Testis (tissue), 2 donors: ENCODE measurements at regions not wholly inside any gene's neighbourhood (a gene's known extent, or its start where the extent isn't known, plus 50 kb on each side); places are given as distances from the start of the nearest gene placed in this dataset.
"Not testable (repeated sequence)": the region's sequence is repeated elsewhere in the genome, so short reads cannot be mapped to it uniquely, and the experiment has no call there.

ENCODE experiments used
- DNase-seq: peaks from one replicate; pipeline ENCODE4 v3.0.0-alpha.2; 2019
- H3K27ac ChIP-seq, 2 donors: fragments of 200-600 bp; sonication (generic); one replicate each; pipeline ENCODE4 v1.5.1; 2019
- H3K27me3 ChIP-seq: fragments of 200-600 bp; sonication (generic); one replicate; pipeline ENCODE4 v1.5.1; 2019
- H3K36me3 ChIP-seq: fragments of 200-600 bp; sonication (generic); one replicate; pipeline ENCODE4 v1.5.1; 2017; ENCODE audit warnings: low read depth; ENCODE audit errors: missing control alignments
- H3K4me1 ChIP-seq: fragments of 200-600 bp; sonication (generic); one replicate; pipeline ENCODE4 v1.5.1; 2019
- H3K4me3 ChIP-seq, 2 donors: fragments of 200-600 bp; sonication (generic); one replicate each; pipeline ENCODE4 v1.5.1; 2017 to 2019
- H3K9me3 ChIP-seq: fragments of 200-600 bp; sonication (generic); one replicate; pipeline ENCODE4 v1.5.1; 2017
- CTCF ChIP-seq, 3 experiments: fragments of 450-650 bp in 2 of 3; fragments of 200-600 bp in 1 of 3; sonication (generic) in 1 of 3; IDR thresholded peaks; one replicate each; pipeline ENCODE4 v1.5.1; 2016 to 2019; ENCODE audit warnings: antibody characterized with exemption in 3 of 3, mild to moderate bottlenecking in 2 of 3, moderate library complexity in 1 of 3
- POLR2A ChIP-seq: fragments of 450-650 bp; IDR thresholded peaks from one replicate; pipeline ENCODE4 v1.6.1; 2017; ENCODE audit warnings: antibody characterized with exemption, mild to moderate bottlenecking, moderate library complexity
- WGBS, 2 donors: methylation state at CpG; one replicate each; pipeline ENCODE4 v1.1.5; 2018; 5-methylcytosine and 5-hydroxymethylcytosine counted together
- intact Hi-C: fragments of 100-400 bp; cut with DNase I; formaldehyde crosslinking; loops from one replicate; pipeline ENCODE4 v1.15.1; 2023; ENCODE audit warnings: low total_unique reads

GRCh38 chr2:48230834-48231233, 83.6 kb upstream of the FOXN2 start:
- Histone ChIP-seq H3K9me3 (no peaks in the 10 kb centered on the region), H3K36me3 (no peaks in the 10 kb centered on the region), H3K4me1 (no peaks in the 10 kb centered on the region), H3K4me3 (no peak overlapping the region), H3K27me3 (no peaks in the 10 kb centered on the region), H3K27ac (no peak overlapping the region)
- WGBS, 2 donors, result 95 to 98% methylated on average over 3 of the region's 3 CpGs
- DNase-seq, result no peak
- intact Hi-C loops, result no loop called here
- no peak for TF ChIP-seq POLR2A
- TF ChIP-seq CTCF (IDR thresholded peaks at IDR 0.05), result no peak

DNA sequence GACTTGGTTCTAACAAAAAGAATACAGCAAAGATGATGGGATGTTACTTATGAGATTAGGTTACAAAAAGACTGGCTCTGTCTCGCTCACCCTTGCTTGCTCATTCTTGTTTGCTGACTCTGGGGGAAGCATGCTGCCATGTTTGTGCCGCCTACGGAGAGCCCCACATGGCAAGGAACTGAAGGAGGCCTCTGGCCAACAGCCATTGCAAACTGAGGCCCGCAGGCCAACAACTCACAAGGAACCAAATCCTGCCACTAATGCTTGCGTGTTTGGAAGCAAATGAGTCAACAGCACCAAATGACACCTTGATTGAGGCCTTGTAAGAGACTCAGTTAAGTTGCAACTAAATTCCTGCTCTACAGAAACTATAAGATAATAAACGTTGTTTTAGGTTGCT, 82.1 kb upstream of the FOXN2 start:
- Histone ChIP-seq H3K4me3 (no peak overlapping the region), H3K27me3 (no peaks in the 10 kb centered on the region), H3K27ac (no peak overlapping the region), H3K36me3 (no peaks in the 10 kb centered on the region), H3K4me1 (no peaks in the 10 kb centered on the region), H3K9me3 (no peaks in the 10 kb centered on the region)
- WGBS, 2 donors, result 86 to 89% methylated on average over 6 of the region's 6 CpGs
- no peak for DNase-seq
- no peak for TF ChIP-seq POLR2A
- TF ChIP-seq CTCF (IDR thresholded peaks at IDR 0.05), result no peak
- intact Hi-C loops, result no loop called here

DNA sequence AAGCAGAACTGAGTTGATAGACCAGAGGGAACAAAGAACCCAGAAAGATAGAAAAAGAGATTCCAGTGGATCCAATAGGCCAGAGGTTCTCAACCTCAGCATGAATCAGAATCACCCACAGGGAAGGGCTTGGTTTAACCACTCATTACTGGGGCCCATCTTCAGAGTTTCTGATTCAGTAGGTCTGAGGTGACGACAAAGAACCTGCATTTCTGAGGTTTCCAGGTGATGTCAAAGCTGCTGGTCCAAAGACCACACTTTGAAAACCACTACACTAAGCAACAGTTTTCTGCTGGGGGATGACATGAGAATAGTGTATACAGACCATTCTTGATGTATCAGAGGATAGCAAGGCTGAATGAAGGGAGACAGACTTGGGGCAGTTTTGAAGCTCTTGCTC, 81.5 kb upstream of the FOXN2 start:
- TF ChIP-seq POLR2A (no peak), CTCF (IDR thresholded peaks at IDR 0.05) (no peak)
- intact Hi-C loops, result no loop called here
- no peak for DNase-seq
- Histone ChIP-seq H3K27me3 (no peaks in the 10 kb centered on the region), H3K4me1 (no peaks in the 10 kb centered on the region), H3K4me3 (no peak overlapping the region), H3K9me3 (no peaks in the 10 kb centered on the region), H3K27ac (no peak overlapping the region), H3K36me3 (no peaks in the 10 kb centered on the region)
- 100% methylated on average over 1 of the region's 1 CpG for WGBS, 2 donors

GRCh38 chr2:48233824-48234223, 80.7 kb upstream of the FOXN2 start:
- DNase-seq, H3K27ac ChIP-seq, H3K4me1 ChIP-seq, H3K9me3 ChIP-seq, H3K4me3 ChIP-seq, H3K27me3 ChIP-seq, intact Hi-C loops, H3K36me3 ChIP-seq: not testable (repeated sequence)
- 81 to 90% methylated on average over 5 of the region's 5 CpGs for WGBS, 2 donors

DNA sequence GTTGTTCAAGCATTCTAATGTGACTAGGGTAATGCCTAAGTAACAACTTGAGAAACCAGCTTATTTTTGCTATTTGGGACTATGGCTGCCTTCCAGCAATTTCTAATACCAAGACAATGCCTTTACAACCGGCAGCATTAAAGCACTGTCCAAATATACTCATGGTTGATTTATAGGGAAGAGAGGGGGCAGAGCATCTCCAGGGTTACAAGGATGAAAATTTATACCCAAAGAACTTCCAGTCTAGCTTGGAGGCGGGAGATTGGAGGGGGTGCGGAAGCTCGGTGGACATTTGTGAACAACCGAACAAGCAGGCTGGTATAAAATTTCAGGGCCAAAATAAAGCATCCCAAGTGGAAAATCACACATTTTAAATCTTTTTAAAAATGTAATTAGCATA, 79.4 kb upstream of the FOXN2 start:
- WGBS, 2 donors, result 74% methylated on average over 5 of the region's 5 CpGs

More for the DNA sequence above, 79.4 kb upstream of the FOXN2 start:
- no peak overlapping the region for H3K4me3 ChIP-seq
- intact Hi-C loops, result no loop called here
- TF ChIP-seq CTCF (IDR thresholded peaks at IDR 0.05) (no peak), POLR2A (no peak)
- H3K27me3 ChIP-seq, result no peaks in the 10 kb centered on the region
- no peak overlapping the region for H3K27ac ChIP-seq
- DNase-seq, result no peak
- no peaks in the 10 kb centered on the region for H3K36me3 ChIP-seq
- no peaks in the 10 kb centered on the region for H3K9me3 ChIP-seq
- H3K4me1 ChIP-seq, result no peaks in the 10 kb centered on the region
